Keratinocyte (primary cell): ENCODE measurements at regions not wholly inside any gene's neighbourhood (a gene's known extent, or its start where the extent isn't known, plus 50 kb on each side); places are given as distances from the start of the nearest gene placed in this dataset.

Source experiments
- EZH2 ChIP-seq: IDR thresholded peaks from one replicate; pipeline ENCODE4 v1.6.1; 2012; ENCODE audit warnings: inconsistent platforms, mild to moderate bottlenecking, low read length, moderate library complexity
- TF ChIP-seq, protein P1 (sequence below), 3 experiments: IDR thresholded peaks in 1 of 3; conservative IDR thresholded peaks in 1 of 3; optimal IDR thresholded peaks in 1 of 3; 2 replicates in 2 of 3; 3 replicates in 1 of 3; pipeline versions ENCODE3 to v1.5.1; 2011; ENCODE audit warnings: low read length in 3 of 3, mild to moderate bottlenecking in 3 of 3, moderate library complexity in 2 of 3, control low read depth in 1 of 3, inconsistent platforms in 1 of 3; ENCODE audit not compliant: insufficient read depth in 2 of 3; ENCODE audit errors: extremely low read depth in 1 of 3

DNA sequence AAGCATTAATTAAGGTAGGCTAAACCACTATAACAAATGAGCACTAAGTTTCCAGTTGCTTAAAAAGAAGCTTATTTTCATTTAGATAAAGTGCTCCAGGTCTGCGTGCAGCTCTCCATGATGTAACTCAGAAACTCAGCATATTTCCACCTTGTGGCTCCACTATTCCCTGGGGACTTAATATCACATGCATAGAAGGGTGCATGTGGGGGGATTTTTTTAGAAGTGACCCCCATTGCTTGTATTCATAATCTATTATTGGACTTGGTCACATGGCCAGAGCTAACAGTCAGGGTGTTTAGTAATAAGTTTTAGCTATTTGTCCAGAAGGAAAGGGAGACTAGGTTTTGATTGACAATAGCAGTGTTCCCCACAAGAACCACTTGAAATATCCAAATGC, 86.8 kb downstream of the TMCO5A start:
- TF ChIP-seq, protein P1, sequence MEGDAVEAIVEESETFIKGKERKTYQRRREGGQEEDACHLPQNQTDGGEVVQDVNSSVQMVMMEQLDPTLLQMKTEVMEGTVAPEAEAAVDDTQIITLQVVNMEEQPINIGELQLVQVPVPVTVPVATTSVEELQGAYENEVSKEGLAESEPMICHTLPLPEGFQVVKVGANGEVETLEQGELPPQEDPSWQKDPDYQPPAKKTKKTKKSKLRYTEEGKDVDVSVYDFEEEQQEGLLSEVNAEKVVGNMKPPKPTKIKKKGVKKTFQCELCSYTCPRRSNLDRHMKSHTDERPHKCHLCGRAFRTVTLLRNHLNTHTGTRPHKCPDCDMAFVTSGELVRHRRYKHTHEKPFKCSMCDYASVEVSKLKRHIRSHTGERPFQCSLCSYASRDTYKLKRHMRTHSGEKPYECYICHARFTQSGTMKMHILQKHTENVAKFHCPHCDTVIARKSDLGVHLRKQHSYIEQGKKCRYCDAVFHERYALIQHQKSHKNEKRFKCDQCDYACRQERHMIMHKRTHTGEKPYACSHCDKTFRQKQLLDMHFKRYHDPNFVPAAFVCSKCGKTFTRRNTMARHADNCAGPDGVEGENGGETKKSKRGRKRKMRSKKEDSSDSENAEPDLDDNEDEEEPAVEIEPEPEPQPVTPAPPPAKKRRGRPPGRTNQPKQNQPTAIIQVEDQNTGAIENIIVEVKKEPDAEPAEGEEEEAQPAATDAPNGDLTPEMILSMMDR (optimal IDR thresholded peaks at IDR 0.05 in 1 of 3, IDR thresholded peaks at IDR 0.05 in 1 of 3, conservative IDR thresholded peaks at IDR 0.05 in 1 of 3; ENCODE audit: extremely low read depth in 1 of 3, insufficient read depth in 2 of 3, low read length in 3 of 3), result no peak
- TF ChIP-seq EZH2, result no peak
